Liver (tissue), 3 donors: ENCODE measurements at regions not wholly inside any gene's neighbourhood (a gene's known extent, or its start where the extent isn't known, plus 50 kb on each side); places are given as distances from the start of the nearest gene placed in this dataset.

Source experiments
- CTCF ChIP-seq: fragments of 150-350 bp; IDR thresholded peaks from 2 replicates; pipeline ENCODE4 v1.5.1; 2017; ENCODE audit warnings: improper control_type of control experiment, low read depth, low read length; ENCODE audit not compliant: missing input control
- EGR1 ChIP-seq, 2 donors: IDR thresholded peaks; 2 replicates each; pipeline ENCODE4 v1.6.1; 2016 to 2018; ENCODE audit warnings: antibody characterized with exemption in 2 of 2, low read depth in 2 of 2
- FOXA1 ChIP-seq: IDR thresholded peaks from 2 replicates; pipeline ENCODE4 v1.6.1; 2016; ENCODE audit warnings: antibody characterized with exemption
- FOXA2 ChIP-seq: IDR thresholded peaks from 2 replicates; pipeline ENCODE4 v1.6.1; 2016; ENCODE audit warnings: antibody characterized with exemption
- GABPA ChIP-seq, 2 donors: IDR thresholded peaks in 1 of 2; conservative IDR thresholded peaks in 1 of 2; 2 replicates each; pipeline ENCODE4 v1.6.1; 2016; ENCODE audit warnings: antibody characterized with exemption in 2 of 2, mild to moderate bottlenecking in 1 of 2, moderate library complexity in 1 of 2
- JUND ChIP-seq, 2 donors: IDR thresholded peaks; 2 replicates each; pipeline ENCODE4 v1.6.1; 2016; ENCODE audit warnings: antibody characterized with exemption in 2 of 2
- MAX ChIP-seq: IDR thresholded peaks from 2 replicates; pipeline ENCODE4 v1.6.1; 2016; ENCODE audit warnings: antibody characterized with exemption
- RAD21 ChIP-seq, 2 donors: IDR thresholded peaks; 2 replicates each; pipeline ENCODE4 v1.6.1; 2016; ENCODE audit warnings: antibody characterized with exemption in 2 of 2, mild to moderate bottlenecking in 2 of 2
- SP1 ChIP-seq: IDR thresholded peaks from 2 replicates; pipeline ENCODE4 v1.6.1; 2018; ENCODE audit warnings: antibody characterized with exemption, mild to moderate bottlenecking
- TAF1 ChIP-seq: conservative IDR thresholded peaks from 2 replicates; pipeline ENCODE4 v1.6.1; 2016; ENCODE audit warnings: antibody characterized with exemption, mild to moderate bottlenecking
- YY1 ChIP-seq: IDR thresholded peaks from 2 replicates; pipeline ENCODE4 v1.6.1; 2016; ENCODE audit warnings: antibody characterized with exemption, mild to moderate bottlenecking
- TF ChIP-seq, protein P1 (sequence below): IDR thresholded peaks from 2 replicates; pipeline ENCODE4 v1.6.1; 2016; ENCODE audit warnings: antibody characterized with exemption
- TF ChIP-seq, protein P2 (sequence below): IDR thresholded peaks from 2 replicates; pipeline ENCODE4 v1.6.1; 2016; ENCODE audit warnings: antibody characterized with exemption
- donor health status: healthy.
- donor health status: healthy.

- TF ChIP-seq CTCF (no peak), TAF1 (no peak), MAX (no peak), FOXA2 (no peak), JUND (IDR thresholded peaks at IDR 0.05) (no peak), SP1 (no peak), GABPA (IDR thresholded peaks at IDR 0.05 in 1 of 2, conservative IDR thresholded peaks at IDR 0.05 in 1 of 2) (no peak), YY1 (no peak), RAD21 (IDR thresholded peaks at IDR 0.05) (no peak), EGR1 (IDR thresholded peaks at IDR 0.05; ENCODE audit: low read depth in 2 of 2) (no peak), FOXA1 (no peak)
- TF ChIP-seq, protein P1, sequence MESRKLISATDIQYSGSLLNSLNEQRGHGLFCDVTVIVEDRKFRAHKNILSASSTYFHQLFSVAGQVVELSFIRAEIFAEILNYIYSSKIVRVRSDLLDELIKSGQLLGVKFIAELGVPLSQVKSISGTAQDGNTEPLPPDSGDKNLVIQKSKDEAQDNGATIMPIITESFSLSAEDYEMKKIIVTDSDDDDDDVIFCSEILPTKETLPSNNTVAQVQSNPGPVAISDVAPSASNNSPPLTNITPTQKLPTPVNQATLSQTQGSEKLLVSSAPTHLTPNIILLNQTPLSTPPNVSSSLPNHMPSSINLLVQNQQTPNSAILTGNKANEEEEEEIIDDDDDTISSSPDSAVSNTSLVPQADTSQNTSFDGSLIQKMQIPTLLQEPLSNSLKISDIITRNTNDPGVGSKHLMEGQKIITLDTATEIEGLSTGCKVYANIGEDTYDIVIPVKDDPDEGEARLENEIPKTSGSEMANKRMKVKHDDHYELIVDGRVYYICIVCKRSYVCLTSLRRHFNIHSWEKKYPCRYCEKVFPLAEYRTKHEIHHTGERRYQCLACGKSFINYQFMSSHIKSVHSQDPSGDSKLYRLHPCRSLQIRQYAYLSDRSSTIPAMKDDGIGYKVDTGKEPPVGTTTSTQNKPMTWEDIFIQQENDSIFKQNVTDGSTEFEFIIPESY, result no peak
- TF ChIP-seq, protein P2, sequence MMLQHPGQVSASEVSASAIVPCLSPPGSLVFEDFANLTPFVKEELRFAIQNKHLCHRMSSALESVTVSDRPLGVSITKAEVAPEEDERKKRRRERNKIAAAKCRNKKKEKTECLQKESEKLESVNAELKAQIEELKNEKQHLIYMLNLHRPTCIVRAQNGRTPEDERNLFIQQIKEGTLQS, result no peak
These were observed 1644.4 kb downstream of the STIM2 start for GRCh38 chr4:28505064-28505463.
